ENCODE measurements at regions not wholly inside any gene's neighbourhood (a gene's known extent, or its start where the extent isn't known, plus 50 kb on each side); places are given as distances from the start of the nearest gene placed in this dataset.
"Not testable (repeated sequence)": the region's sequence is repeated elsewhere in the genome, so short reads cannot be mapped to it uniquely, and the experiment has no call there.

DNA sequence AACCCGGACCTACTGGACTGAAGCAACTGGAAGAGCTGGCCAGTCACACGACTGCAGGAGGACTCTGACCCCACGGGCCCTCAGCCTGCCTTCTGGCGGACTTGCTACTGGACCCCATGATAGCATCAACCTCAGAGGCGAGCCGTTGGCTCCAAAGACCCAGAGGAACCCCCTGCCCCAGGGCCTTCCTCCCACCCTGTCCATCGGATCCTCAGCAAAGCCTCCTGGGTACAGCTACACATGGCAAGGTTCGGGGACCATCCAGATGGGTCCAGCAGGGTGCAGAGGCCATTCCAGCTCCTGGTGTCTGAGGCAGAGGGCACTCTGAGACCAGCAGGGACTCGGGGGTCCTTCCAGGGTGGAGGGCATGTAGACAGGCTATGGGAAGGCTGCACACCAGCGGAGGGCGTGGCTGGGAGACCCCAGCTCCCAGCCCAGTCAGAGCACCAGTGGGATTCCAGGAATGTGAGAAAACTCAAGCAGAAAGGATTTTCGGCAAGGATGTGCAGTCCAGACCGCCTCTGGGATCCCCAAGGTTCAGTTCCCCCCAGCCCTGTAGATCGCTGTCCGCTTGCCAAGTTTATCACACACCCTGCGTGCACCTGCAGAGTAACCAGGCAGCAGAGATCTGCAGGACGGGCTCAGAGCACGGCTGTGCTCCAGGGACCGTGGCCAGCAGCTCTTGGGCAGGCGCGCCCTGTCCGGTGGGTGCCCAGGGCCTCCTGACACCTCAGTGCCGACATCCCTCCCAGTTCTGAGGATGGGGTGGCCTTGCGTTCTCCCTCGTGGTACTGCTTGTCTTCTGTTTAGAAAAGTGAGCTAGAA lies 89.8 kb upstream of the PPP2R2D start:
- no peak for DNase-seq (ENCODE audit: low read depth in 1 of 2, low spot score in 1 of 2)

DNA sequence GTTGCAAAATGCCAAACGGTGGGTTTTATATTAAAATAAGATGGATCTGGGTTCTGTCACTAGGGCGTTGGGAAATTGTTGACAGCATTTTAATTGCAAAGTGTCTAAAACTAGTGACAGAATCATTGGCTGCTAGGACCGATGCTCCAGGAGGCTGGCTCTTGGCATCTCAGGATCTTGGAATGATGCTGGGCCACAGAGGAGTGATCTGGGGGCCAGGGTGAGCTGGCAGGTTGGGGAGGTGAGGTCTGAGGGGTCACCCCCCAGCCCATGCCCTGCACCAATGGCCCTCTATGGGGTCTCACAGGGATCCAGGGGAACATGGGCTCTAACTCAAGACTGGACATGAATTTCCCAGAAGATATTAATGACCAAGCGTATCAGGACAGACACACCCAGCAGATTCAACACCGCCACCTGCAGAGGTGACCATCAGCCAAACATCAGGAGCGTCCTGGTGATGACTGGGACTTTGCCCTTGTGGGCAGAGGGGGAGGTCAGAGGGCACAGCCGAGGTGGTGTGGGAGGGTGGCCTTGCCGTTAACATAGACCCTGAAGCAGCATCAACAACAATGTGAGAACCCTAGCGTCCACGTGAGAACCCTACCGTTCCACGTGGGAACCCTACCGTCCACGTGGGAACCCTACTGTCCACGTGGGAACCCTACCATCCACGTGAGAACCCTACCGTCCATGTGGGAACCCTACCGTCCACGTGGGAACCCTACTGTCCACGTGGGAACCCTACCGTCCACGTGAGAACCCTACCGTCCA lies 89.0 kb upstream of the PPP2R2D start:
- no peak for DNase-seq (ENCODE audit: low read depth in 1 of 2, low spot score in 1 of 2)

DNA sequence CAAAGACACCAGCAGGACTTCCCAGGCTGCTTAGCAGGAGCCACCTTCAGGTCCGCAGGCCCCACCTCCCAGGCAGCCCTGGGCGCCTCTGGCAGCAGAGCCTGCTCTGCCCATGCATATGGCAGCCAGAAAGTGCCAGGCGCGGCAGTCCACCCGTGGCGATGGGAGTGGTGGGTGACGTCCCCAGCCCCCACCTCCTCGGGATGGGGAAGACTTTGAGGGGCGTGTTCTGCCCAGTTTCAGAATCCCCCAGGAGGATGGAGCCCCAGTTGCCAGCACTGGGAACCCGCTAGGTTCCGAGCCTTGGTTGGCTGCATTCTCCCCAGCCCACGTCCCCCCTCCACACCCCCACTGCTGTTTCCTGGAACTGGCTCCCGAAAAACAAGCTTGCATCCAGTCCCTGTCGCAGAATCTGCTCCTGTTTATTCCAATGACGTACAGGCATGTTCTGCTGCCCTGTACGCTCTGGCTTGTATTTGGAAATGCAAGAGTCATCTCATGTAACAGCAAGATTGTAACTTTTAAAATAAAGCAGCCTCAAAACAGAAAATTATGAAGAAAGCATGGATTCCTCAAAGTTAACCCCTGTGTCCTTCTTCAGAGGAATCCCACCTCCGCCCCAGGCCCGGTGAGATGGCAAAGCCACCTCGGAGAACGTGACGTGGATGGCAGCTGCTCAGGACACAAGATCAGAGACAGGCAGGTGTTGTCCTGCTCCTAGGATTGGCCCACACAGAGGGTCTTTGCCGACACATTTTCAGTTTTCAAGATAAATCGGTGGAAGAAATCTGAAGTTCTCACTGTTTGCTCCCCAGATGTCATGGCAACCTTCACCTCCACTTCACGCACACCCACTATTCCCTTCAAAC lies 87.8 kb upstream of the PPP2R2D start:
- no peak for DNase-seq (ENCODE audit: low read depth in 1 of 2, low spot score in 1 of 2)

DNA sequence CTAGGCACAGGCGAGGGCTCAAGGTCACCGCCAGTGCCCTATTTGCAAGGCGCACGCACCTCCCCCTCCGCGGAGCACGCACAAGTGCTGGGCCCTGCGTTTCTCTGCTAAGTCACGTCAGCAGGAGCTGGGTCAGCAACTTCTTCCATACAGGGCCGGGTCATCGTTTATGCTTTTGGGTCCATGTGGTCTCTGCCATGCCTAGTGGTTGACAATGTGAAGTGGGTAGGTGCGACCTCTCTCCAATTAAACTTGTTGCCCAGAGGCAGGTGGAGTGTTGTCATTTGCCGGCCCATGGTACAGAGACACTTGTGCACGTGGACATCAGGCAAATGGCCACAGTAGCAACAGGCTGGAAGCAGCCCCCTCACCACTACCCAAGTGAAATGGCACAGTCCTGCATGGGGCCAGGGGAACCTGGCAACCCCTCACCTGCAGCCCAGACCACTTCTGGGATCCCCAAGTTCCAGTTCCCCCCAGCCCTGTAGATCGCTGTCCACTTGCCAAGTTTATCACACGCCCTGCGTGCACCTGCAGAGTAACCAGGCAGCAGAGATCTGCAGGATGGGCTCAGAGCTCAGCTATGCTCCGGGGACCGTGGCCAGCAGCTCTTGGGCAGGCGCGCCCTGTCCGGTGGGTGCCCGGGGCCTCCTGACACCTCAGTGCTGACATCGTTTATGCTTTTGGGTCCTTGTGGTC lies 86.1 kb upstream of the PPP2R2D start:
- no peak for DNase-seq (ENCODE audit: low read depth in 1 of 2, low spot score in 1 of 2)

DNA sequence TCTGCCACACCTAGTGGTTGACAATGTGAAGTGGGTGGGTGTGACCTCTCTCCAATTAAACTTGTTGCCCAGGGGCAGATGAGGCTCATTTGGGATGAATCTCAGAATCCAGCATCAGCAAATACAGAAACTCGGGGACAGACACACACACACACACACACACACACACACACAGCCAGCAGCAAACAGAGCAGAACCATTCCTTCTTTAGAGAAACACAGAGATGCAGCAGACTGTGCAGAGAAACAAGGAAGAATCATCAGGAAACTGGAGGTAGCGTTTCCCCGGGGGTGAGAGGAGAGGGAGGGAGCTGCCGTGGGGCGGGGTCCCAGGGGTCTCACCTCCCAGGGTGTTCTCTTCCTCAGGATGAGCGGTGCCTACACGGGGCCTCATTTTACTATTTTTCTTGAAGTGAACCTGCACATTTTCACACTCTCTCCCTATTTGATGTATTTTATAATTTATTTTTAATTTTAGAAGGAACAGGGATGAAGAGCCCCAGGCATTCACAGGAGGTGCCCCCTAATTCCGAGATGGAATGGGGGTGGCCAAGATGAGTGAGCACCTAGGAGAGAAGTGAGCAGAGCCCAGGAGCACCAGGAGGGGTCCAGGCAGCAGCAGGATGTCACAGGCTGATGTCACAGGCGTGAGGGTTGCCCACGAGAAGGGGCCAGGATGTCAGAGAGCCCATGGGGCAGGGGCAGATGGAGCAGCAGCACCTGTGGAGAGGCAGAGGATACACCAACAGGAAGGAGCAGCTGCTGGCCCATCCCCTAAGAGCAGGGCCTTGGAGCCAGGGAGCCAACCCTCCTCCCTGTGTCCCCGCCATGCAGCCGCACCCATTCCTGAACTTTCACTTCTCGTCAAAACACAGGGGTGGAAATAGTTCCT lies 85.3 kb upstream of the PPP2R2D start:
- DNase-seq (ENCODE audit: low read depth in 1 of 2, low spot score in 1 of 2), result no peak

DNA sequence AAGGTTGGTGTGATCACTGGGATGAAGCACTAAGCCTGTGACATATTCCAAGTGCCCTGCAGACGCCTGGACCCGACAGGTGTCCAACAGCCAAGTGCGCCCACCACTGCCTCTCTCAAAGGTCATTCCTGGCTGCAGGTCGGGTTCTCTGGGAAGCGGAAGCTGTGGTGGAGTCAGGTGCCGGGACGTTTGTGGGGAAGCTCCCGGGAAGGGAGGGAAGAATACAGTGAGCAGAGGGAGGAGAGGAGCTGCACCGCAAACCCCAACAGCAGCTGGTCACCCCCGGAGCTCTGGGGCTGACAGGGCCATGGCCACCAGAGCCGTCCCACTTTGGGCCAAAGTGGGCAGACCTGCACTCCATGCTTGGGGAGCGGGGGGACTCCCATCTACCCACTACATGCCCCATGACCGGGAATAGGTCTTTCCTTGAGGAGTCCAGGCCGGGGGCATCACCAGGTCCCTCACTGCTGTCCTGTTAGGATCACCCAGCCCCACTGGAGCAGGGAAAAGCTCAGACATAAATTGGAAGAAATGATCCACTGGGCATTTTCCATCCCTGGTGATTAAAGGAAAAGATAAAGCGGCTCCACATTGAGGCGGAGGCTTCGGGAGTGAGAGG lies 84.5 kb upstream of the PPP2R2D start:
- no peak for DNase-seq (ENCODE audit: low read depth in 1 of 2, low spot score in 1 of 2)

DNA sequence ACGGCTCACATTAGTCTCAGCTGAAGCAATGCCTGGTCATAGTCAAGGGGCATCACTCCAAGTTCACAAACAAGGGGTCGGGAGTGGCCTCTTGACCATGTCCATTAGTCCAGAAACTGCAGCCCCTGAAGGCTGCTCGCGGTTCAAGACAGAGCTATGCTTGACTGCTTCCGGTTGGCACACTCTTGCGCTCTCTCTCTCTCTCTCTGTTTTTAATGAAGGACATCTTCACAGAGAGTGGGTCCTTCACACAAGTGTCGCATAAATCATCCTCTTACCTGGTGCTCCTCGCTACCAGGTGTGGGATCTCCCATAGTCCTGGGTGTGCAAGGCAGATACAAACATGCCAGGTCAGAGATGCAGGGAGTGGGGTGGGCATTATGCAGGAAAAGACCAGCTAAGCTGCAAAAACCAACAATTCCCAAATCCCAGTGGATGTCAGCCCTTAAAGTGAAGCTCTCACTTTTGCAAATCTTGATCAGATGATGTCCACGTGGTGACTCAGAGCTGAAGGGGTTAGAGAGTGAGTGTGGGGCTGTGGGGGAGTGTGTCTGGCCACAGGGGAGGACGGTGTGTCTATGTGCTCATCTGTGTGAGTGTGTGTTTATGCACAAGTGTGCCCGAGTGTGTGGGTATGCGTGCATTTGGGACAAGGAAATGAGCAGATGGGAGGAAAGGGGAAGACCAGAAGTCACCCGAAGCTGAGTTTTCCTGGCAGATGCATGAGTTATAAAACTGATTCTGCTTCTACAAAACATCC lies 83.7 kb upstream of the PPP2R2D start:
- no peak for DNase-seq (ENCODE audit: low read depth in 1 of 2, low spot score in 1 of 2)

DNA sequence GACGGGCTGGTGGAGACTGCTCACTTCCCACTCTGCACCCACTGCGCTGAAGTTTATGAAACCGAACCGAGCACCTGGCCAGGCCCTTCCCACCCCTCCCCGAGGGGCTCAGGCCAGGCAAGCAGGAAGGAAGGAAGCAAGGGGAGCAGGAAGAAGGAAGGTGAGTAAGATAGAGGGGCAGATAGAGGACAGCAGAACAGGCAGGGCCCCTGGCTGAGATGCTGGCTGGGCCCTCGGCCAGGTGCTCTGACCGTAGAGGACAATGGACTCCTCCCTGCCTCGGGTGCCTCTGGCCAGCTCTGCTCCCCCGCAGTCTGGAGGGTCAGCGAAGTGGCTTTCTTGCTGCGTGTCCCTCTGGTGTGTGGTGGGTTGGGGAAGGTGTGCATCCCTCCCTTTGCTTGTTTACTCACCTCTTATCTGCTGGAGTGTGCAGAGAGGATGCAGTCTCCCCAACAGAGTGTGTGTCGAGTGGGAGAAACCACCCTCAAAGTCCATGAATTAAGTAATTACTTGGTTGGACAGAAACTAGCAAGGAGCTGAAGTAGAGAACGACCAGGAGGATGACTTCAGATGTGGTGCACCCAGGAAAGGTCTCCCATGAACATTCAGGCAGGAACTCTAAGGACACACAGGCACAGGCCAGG lies 82.8 kb upstream of the PPP2R2D start:
- no peak for DNase-seq (ENCODE audit: low read depth in 1 of 2, low spot score in 1 of 2)

DNA sequence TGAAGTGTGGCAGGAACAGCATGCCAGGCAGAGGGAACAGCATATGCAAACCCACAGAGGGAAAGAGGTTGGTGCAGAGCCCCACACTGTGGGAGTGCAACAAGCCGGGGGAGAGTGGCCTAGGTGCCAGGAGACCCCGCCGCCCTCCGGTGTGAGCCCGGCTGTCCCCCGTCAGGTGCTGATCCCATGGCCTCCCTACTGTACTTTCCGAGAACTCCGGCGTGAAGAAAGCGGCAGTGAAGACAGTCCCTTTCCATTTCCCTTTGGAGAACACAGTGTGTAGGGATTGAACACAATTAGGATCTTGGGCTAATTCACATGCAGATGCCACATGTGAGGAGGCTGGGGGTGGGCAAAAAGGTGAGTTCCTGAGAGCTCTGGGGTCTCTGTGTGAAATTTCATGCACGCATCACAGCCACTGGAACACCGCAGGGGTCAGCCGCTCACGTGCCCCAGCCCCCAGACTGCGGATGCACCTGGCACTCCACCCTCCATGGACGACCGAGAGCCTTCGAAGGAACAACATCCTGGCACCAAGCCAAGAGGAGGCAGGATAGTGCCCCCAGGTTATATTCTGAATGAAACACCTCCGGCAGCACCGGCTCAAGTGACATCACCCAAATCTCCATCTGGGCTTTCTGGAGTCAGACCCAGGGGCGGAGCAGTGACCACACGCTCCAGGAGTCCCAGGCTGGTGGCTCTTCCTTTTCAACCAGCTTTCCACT lies 82.1 kb upstream of the PPP2R2D start:
- no peak for DNase-seq (ENCODE audit: low read depth in 1 of 2, low spot score in 1 of 2)

DNA sequence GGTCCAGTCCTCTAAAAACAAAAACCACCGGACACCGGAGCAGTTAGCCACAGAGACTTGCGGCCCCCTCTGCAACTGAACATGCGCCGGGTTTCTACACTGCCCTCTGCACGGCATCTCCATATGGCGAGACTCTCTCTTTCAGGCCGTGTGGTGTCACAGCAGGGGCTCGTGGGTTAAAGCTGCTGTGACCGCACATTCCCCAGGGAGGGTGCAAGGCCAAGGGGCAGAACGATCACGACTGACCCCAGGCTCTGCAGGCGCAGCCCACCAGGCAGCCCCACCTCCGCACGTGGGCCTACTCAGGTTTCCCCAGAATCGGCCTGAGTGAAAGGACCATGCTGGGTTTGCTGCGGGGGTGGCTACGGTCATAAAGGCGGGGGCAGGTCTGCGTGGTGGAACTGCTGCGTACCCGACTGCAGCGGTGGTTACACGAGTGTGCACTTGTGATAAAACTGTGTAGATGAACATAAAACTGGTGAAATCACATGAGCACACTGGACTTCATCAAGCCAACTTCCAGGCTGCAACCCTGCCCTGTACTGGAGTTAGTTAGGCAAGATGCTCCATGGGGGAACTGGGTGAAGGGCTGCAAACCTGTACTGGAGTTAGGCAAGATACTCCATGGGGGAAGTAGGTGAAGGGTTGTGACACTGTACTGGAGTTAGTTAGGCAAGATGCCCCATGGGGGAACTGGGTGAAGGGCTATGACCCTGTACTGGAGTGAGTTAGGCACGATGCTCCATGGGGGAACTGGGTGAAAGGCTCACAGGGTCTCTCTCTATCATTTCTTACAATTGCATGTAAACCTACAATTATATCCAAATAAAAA lies 81.4 kb upstream of the PPP2R2D start:
- DNase-seq (ENCODE audit: low read depth in 1 of 2, low spot score in 1 of 2), result no peak

DNA sequence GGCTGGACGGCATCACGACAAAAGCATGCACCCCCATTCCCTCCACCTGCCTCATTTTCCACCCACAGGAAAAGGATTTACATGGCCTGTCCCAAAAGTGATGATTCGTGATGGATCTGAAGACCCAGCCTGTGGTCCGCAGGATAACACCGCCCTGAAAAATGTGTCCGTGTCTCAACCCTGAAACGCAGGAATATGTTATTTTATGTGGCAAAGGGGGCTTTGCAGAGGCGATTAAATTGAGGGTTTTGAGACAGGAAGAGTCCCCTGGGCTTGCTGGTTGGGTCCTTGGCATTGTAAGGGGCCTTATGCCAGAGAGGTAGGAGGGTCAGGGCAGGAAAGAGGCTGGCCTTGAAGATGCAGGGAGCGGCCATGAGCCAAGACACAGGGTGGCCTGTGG lies 80.2 kb upstream of the PPP2R2D start:
- DNase-seq (ENCODE audit: low read depth in 1 of 2, low spot score in 1 of 2), result no peak

DNA sequence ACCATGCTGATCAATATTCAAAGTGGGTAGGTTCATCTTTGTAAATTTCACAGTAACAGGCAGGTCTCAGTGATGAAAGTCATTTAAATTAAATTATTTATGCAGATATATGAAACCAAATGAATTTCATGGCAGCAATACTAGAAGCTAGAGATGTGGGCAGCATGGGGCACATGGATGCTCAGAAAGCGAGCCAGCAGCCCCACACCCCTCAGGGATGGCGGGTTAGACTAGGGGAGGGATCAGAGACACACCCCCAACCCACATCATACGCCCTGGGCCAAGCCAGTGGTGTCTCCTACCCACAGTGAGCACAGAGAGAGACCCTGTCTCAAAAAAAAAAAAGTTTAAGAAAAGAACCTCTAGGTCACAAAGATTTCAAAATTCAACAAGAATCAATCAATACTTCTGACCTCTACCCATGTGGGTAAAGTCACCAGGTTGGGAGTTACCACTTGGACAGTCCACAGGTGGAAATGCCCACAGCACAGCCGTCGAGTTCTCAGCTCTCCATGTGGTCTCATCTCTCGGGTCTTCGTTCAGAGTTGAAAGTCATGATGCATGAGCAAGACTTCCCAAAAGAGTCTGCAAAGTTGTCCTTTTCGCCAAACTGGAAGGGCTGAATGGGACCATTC lies 79.3 kb upstream of the PPP2R2D start:
- no peak for DNase-seq (ENCODE audit: low read depth in 1 of 2, low spot score in 1 of 2)

DNA sequence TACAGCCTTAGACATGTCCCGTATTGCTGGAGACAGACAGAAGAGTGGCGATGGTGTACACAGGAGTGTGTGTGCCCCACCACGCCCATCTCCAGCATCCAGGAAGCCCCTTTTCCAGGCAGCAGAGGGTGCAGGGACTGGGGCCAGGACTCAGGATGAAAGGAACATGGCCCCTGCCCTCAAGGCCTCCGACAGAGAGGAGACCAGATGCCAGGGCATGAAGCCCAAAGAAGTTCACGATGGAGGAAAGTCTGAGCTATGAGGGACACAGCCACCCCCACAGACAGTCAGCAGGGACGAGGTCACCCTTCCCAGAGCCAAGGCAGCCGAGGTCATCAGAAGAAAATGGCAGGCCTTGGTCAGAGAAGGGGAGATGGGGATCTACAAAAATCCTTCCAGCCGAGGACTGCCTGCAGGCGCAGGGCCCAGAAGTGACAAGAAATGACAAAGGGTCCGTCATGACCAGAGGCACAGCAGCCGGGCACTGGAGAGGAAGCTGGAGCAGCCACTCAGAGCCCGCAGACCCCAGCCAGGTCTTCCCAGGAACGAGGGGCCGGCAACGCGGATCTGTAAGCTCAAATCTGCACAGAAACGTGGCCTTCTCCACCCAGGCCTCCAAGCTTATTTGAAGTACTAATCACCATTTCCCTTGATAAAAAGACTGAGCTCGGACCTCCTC lies 78.7 kb upstream of the PPP2R2D start:
- DNase-seq (ENCODE audit: low read depth in 1 of 2, low spot score in 1 of 2), result no peak

DNA sequence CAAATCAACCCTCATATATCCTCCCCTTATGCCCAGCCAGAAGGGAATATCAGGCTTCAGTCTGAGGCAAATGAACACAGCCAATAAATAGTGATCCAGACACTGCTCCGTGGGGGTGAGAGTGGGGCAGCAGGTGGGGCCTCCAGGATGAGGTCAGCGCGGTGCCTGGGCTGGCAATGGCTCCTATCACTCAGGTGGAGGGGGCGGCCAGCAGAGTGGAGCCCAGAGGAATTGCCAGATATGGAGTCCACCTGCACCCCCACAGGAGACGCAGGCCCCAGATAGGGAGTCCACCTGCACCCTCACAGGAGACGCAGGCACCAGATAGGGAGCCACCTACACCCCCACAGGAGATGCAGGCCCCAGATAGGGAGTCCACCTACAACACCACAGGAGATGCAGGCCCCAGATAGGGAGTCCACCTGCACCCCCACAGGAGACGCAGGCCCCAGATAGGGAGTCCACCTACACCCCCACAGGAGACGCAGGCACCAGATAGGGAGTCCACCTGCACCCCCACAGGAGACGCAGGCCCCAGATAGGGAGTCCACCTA lies 78.0 kb upstream of the PPP2R2D start:
- no peak for DNase-seq (ENCODE audit: low read depth in 1 of 2, low spot score in 1 of 2)

DNA sequence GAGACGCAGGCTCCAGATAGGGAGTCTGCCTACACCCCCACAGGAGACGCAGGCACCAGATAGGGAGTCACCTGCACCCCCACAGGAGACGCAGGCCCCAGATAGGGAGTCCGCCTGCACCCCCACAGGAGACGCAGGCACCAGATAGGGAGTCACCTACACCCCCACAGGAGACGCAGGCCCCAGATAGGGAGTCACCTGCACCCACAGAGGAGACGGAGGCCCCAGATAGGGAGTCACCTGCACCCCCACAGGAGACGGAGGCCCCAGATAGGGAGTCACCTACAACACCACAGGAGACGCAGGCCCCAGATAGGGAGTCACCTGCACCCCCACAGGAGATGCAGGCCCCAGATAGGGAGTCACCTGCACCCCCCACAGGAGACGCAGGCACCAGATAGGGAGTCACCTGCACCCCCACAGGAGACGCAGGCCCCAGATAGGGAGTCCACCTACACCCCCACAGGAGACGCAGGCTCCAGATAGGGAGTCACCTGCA lies 77.2 kb upstream of the PPP2R2D start:
- DNase-seq (ENCODE audit: low read depth in 1 of 2, low spot score in 1 of 2), result not testable (repeated sequence)
